ENCODE measurements at regions not wholly inside any gene's neighbourhood (a gene's known extent, or its start where the extent isn't known, plus 50 kb on each side); places are given as distances from the start of the nearest gene placed in this dataset.

DNA sequence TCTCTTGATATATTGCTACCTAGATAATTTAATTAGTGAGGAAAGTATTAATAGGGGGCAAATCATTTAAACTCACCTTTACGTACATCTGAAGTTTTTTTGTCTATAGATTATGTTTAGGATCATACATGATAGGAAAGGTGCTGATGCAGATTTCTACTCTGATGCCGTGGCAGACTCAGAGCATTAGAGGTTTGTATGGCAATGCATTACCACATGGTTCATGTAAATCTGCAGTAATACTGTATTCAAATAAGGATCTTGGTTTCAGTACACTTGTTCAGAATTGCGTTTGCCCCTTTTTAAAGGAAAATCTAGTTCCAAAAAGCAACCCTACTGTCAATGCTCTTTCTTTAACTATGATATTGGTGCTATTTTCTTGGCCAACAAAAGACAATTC, 288.3 kb downstream of the PTPRC start:
- H3K27me3 Mint-ChIP-seq (ENCODE audit: unreplicated experiment) = no peaks in the 10 kb centered on the region
- TF ChIP-seq, protein P1, sequence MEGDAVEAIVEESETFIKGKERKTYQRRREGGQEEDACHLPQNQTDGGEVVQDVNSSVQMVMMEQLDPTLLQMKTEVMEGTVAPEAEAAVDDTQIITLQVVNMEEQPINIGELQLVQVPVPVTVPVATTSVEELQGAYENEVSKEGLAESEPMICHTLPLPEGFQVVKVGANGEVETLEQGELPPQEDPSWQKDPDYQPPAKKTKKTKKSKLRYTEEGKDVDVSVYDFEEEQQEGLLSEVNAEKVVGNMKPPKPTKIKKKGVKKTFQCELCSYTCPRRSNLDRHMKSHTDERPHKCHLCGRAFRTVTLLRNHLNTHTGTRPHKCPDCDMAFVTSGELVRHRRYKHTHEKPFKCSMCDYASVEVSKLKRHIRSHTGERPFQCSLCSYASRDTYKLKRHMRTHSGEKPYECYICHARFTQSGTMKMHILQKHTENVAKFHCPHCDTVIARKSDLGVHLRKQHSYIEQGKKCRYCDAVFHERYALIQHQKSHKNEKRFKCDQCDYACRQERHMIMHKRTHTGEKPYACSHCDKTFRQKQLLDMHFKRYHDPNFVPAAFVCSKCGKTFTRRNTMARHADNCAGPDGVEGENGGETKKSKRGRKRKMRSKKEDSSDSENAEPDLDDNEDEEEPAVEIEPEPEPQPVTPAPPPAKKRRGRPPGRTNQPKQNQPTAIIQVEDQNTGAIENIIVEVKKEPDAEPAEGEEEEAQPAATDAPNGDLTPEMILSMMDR (IDR thresholded peaks at IDR 0.05) = no peak
- H3K27ac Mint-ChIP-seq (ENCODE audit: unreplicated experiment) = no peak overlapping the region
- peaks cover 62% of the 10 kb centered on the region for H3K4me1 Mint-ChIP-seq (ENCODE audit: unreplicated experiment)
- no peak for DNase-seq (ENCODE audit: extremely low spot score, unreplicated experiment)
- H3K9me3 Mint-ChIP-seq (ENCODE audit: unreplicated experiment) = no peaks in the 10 kb centered on the region
- H3K4me3 Mint-ChIP-seq (ENCODE audit: unreplicated experiment) = no peak overlapping the region
- H3K36me3 Mint-ChIP-seq (ENCODE audit: unreplicated experiment) = peaks cover 12% of the 10 kb centered on the region

DNA sequence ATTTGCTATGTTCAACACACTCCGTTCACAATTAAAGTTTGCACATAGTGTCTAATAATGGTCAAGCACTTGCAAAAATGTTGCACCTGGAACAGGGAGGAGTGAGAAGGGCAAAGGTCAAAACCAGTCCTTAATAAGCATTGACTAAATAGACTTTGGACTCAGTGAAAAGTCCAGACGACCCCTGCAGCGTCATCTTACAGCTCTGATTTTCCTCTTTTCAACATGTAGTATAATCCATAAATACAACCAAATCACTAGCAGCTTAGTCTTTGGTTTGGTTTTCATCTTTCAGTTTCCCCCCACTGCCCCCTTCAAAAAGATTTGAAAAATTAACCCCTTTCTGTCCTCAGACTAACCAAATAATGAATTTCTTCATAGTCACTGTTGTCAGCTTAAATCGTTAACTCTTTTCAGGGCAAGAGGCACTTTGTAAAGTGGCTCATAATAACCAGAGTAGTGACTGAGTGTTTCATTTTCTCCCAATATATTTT, 290.3 kb downstream of the PTPRC start:
- peaks cover 15% of the 10 kb centered on the region for H3K36me3 Mint-ChIP-seq (ENCODE audit: unreplicated experiment)
- no peaks in the 10 kb centered on the region for H3K9me3 Mint-ChIP-seq (ENCODE audit: unreplicated experiment)
- peaks cover 66% of the 10 kb centered on the region for H3K4me1 Mint-ChIP-seq (ENCODE audit: unreplicated experiment)
- peak overlapping the region; percentile 70 for H3K4me3 Mint-ChIP-seq (ENCODE audit: unreplicated experiment)
- no peaks in the 10 kb centered on the region for H3K27me3 Mint-ChIP-seq (ENCODE audit: unreplicated experiment)
- no peak for DNase-seq (ENCODE audit: extremely low spot score, unreplicated experiment)
- H3K27ac Mint-ChIP-seq (ENCODE audit: unreplicated experiment) = peak overlapping the region; percentile 91
- TF ChIP-seq, protein P1 (IDR thresholded peaks at IDR 0.05) = no peak

DNA sequence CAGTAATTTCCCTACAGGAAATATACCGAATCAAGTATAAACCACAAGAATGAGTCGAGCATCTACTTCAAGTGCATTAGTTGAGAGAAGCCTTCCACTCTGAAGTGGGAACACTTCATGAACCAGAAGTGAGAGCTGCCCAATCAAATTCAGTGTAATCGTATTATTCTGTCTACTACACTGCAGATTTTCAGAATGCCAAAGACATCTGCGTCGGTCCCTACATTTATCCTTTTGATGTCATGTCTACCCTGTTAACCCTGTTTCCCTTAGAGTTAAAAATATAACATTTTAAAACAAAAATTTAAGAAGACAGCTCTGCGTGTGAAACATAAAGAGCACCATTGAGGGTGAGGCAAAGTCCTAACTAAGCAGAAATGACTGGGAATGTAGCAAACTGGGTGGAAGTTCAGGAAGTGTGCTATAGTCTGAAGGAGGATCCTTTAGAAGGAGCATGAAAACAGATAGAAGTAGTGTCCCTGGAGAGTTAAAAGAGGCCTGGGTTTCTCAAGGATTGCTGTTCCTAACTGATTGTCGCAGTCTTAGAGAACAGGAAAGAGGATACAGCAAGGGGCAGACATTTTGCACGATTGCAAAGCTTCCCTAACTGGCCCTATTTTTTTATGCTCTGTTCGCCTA, 291.2 kb downstream of the PTPRC start:
- no peaks in the 10 kb centered on the region for H3K27me3 Mint-ChIP-seq (ENCODE audit: unreplicated experiment)
- H3K36me3 Mint-ChIP-seq (ENCODE audit: unreplicated experiment) = peaks cover 15% of the 10 kb centered on the region
- peak overlapping the region; percentile 91 for H3K27ac Mint-ChIP-seq (ENCODE audit: unreplicated experiment)
- peaks cover 59% of the 10 kb centered on the region for H3K4me1 Mint-ChIP-seq (ENCODE audit: unreplicated experiment)
- DNase-seq (ENCODE audit: extremely low spot score, unreplicated experiment) = no peak
- TF ChIP-seq, protein P1 (IDR thresholded peaks at IDR 0.05) = no peak
- peak overlapping the region; percentile 70 for H3K4me3 Mint-ChIP-seq (ENCODE audit: unreplicated experiment)
- H3K9me3 Mint-ChIP-seq (ENCODE audit: unreplicated experiment) = no peaks in the 10 kb centered on the region

DNA sequence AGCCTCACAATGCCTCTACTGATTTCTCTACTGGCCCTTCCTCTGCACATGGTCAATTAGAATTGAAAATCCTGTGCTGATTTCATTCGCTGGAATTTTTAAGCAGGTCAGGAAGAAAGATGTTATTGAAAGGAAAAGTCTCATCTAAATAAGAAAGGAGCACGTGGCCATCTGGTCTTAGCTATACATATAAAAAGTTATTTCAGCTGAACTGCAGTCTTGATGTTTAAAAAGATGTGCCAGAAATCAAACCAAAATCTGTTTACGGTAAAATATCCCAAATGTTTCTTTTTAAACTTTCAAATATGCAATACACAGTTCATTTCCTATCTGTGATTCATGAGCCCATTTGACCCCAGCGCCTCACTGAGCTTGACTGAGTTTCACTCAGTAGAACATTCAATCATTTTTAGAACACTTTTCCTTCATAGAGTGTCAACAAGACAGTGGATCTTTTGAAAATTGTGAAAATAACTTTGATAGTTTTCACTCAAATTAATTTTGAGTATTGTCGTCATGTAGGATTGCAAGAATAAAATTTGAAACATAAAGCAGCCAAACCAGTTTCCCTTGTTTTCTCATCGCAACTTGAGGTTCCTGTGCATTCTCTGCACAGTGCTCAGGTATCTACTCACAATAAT, 293.6 kb downstream of the PTPRC start:
- Mint-ChIP-seq H3K27me3 (ENCODE audit: unreplicated experiment) (no peaks in the 10 kb centered on the region), H3K9me3 (ENCODE audit: unreplicated experiment) (no peaks in the 10 kb centered on the region), H3K36me3 (ENCODE audit: unreplicated experiment) (peaks cover 9% of the 10 kb centered on the region), H3K4me3 (ENCODE audit: unreplicated experiment) (peak overlapping the region; percentile 76), H3K27ac (ENCODE audit: unreplicated experiment) (peak overlapping the region; percentile 75), H3K4me1 (ENCODE audit: unreplicated experiment) (peaks cover 46% of the 10 kb centered on the region)
- TF ChIP-seq, protein P1 (IDR thresholded peaks at IDR 0.05) = no peak
- DNase-seq (ENCODE audit: extremely low spot score, unreplicated experiment) = no peak

DNA sequence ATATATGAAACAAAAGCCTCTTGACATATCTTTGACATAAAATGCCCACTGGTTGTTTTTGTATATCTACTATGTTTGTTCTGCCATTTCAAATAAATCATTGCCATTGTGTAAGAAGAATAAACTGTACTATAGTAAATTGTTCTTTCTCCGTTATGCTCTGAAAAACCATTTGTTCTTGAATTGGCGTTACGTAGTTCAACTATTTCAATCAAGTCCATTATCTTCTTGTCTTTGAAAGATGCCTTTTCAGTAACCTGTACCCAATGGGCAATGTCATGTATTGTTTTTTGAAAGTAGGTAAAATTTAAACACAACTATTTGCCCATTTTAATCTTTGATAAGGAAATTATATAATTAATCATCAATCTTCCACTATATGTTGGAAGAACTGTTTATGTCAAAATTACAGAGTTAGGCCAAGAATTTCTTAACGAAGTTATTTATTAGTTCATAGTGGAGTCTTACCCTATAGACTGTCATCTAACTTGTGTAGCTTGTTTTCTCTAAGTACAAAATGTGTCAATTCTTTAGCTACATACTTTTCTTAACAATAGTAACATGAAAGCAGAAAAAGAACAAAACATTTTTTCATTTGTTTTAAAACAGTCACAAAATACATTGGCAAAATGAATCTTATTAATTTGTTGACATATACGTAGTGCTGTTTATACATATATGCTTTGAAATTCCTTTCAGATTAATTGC, 294.8 kb downstream of the PTPRC start:
- H3K27ac Mint-ChIP-seq (ENCODE audit: unreplicated experiment) = no peak overlapping the region
- no peak for DNase-seq (ENCODE audit: extremely low spot score, unreplicated experiment)
- peaks cover 9% of the 10 kb centered on the region for H3K36me3 Mint-ChIP-seq (ENCODE audit: unreplicated experiment)
- peaks cover 46% of the 10 kb centered on the region for H3K4me1 Mint-ChIP-seq (ENCODE audit: unreplicated experiment)
- no peaks in the 10 kb centered on the region for H3K9me3 Mint-ChIP-seq (ENCODE audit: unreplicated experiment)
- no peaks in the 10 kb centered on the region for H3K27me3 Mint-ChIP-seq (ENCODE audit: unreplicated experiment)
- TF ChIP-seq, protein P1 (IDR thresholded peaks at IDR 0.05) = no peak
- no peak overlapping the region for H3K4me3 Mint-ChIP-seq (ENCODE audit: unreplicated experiment)
